HG03439 (cell line): ENCODE measurements at regions not wholly inside any gene's neighbourhood (a gene's known extent, or its start where the extent isn't known, plus 50 kb on each side); places are given as distances from the start of the nearest gene placed in this dataset.

Source experiments
- ATAC-seq: cut with Tn5 transposase; IDR thresholded peaks from one replicate; pipeline ENCODE4 v1.9.1; 2021; ENCODE audit warnings: mild to moderate bottlenecking, moderate library complexity; ENCODE audit not compliant: unreplicated experiment

GRCh38 chr6:63371104-63371715 is 51.4 kb upstream of the LGSN start:
- no peak for ATAC-seq

- ATAC-seq: no peak
These were observed 53.3 kb upstream of the LGSN start for GRCh38 chr6:63372951-63373533.

- ATAC-seq: no peak
These were observed 69.5 kb upstream of the LGSN start for GRCh38 chr6:63389191-63389844.

DNA sequence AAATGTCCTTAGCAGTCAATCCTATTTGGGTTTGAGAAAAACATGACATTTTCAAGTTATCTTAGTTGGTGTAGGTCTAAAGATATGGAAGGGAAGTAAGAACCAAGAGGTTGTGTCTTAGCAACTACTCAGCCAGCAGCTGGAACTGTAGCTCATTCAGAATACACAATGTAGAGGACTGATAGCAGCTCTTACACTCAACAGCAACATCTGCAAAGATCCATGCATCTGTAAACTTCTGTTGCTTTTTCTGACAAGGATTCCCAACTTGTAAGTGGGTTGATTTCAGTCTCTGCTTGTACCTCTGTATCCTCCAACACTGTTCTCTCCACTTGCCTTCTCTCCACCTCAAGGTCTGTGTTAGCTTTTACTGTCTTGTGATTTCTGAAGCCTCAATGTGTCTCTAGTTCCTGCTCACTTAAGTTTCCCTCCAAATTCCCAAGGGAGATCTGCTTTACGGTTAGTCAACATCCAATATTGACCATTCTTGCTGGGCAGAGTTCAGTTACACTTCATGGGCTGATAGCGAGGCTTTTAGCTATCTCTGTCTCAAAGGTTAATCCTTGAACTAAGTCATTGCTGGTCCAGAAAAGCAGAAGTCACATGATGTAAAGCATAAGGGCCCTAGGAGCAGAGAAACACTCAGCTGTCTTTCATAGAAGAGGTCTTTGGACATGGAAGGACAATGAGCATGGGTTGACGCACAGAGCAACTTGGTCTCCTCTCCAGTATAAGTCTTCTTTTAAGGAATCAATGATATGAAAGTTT is 71.6 kb upstream of the LGSN start:
- no peak for ATAC-seq

DNA sequence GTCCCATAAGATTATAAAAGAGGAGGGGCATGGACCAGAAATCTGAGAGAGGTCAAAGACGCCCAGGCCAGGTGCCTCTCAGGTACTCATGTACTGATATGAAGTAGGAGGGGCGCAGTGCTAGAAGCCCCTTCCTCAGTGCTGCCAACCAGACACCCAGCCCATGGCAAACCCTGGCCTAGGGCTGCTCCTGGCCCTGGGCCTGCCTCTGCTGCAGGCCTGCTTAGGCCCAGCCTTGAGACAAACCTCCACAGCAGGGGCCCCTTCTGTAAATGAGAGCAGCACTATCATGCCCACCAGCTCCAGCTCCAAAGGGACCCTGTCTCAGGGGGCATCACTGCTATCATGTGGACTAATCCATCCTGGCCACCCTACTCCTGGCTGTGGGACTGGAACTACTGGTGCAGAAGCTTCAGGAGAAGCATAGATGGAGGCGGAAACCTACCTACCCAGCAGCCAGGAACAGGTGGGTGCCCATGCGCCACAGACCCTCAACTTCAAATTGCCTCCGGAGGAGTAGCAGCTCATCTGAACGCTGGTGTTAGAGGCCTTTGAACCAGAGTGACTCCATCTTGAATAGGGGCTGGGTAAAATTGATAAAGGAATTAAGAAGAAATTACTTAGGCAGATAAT is 72.4 kb upstream of the LGSN start:
- ATAC-seq: no peak

GRCh38 chr6:63394656-63395308 is 75.0 kb upstream of the LGSN start:
- no peak for ATAC-seq

GRCh38 chr6:63395381-63395780 is 75.6 kb upstream of the LGSN start:
- ATAC-seq: no peak

- no peak for ATAC-seq
These were observed 83.9 kb upstream of the LGSN start for GRCh38 chr6:63403725-63404124.

GRCh38 chr6:63410435-63411426 is 90.9 kb upstream of the LGSN start:
- no peak for ATAC-seq

DNA sequence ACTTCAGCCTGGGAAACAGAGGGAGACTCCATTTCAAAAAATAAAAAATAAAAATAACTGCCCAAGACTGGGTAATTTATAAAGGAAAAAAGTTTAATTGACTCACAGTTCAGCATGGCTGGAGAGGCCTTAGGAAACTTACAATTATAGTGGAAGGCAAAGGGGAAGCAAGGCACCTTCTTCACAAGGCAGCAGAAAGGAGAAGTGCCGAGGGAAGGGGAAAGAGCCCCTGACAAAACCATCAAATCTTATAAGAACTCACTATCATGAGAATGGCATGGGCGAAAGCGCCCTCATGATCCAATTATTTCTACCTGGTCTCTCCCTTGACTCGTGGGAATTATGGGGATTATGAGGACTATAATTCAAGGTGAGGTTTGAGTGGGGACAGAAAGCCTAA is 95.5 kb upstream of the LGSN start:
- no peak for ATAC-seq

DNA sequence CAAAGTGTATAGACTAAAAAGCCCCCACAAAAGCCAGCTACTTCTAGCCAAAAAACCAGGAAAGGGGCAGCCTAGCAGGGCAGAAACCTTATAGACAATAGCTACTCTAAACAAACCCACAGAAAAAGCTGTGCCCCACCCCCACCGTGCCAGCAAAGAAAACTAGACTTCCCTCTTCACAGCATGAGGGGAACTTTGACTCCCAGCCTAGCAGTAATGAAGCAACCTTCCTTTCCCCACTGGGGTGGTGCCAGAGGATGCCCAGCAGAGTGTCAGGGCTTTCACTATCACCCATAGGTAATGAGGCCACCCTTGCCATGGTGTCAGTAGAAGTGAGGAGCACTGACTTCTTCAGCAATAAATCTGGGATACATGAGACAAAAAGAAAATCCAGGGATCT is 99.0 kb upstream of the LGSN start:
- ATAC-seq: no peak

DNA sequence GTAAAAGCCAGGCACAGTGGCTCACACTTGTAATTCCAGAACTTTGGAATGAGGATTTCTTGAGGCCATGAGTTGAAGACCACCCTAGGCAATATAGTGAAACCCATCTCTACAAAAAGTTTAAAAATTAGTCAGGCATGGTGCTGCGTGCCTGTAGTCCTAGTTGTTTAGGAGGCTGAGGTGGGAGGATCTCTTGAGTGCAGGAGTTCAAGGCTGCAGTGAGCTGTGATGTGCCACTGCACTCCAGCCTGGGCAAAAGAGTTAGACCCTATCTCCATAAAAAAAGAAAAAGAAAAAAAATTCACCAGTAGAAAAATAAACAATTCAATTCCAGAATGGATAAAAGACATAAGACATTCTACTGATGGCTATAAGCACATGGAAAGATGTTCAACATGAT is 104.9 kb upstream of the LGSN start:
- no peak for ATAC-seq

GRCh38 chr6:63425493-63425892 is 105.7 kb upstream of the LGSN start:
- no peak for ATAC-seq

- no peak for ATAC-seq
These were observed 107.1 kb upstream of the LGSN start for GRCh38 chr6:63426844-63427243.

GRCh38 chr6:63427951-63428350 is 108.2 kb upstream of the LGSN start:
- ATAC-seq: no peak

DNA sequence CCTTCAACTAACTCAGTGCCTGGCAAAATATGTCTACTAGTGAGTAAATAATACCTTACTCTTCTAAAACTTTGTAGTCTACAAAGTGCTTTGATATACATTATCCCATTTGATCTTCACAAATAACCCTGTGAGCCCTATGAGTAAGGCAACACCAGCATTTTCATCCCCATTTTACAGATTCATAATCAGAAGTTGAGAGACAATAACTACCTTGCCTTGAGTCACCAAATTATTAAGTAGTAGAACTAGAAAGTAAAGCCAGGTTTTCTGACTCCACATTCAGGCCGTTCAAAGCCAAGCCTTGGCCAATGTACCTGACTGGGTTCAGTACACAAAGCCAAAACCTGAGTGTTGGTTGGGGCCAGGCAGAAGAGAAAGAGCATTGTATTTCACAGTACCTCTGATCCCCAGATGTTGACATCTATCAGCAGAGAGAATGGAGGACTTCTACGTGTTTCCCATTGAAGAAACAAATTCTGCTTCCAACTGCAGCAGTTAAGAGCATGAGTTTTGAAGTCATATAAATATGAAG is 111.3 kb upstream of the LGSN start:
- ATAC-seq: no peak

GRCh38 chr6:63434943-63435342 is 115.2 kb upstream of the LGSN start:
- ATAC-seq: no peak

GRCh38 chr6:63436356-63436755 is 116.6 kb upstream of the LGSN start:
- no peak for ATAC-seq

- ATAC-seq: no peak
These were observed 117.3 kb upstream of the LGSN start for GRCh38 chr6:63437058-63437457.
